MV-4-11 (cell line): ENCODE measurements at regions not wholly inside any gene's neighbourhood (a gene's known extent, or its start where the extent isn't known, plus 50 kb on each side); places are given as distances from the start of the nearest gene placed in this dataset.
"Not testable (repeated sequence)": the region's sequence is repeated elsewhere in the genome, so short reads cannot be mapped to it uniquely, and the experiment has no call there.

Experiments
- DNase-seq: peaks from one replicate; lab custom pipeline; 2025; lab: John Stamatoyannopoulos, UW

DNA sequence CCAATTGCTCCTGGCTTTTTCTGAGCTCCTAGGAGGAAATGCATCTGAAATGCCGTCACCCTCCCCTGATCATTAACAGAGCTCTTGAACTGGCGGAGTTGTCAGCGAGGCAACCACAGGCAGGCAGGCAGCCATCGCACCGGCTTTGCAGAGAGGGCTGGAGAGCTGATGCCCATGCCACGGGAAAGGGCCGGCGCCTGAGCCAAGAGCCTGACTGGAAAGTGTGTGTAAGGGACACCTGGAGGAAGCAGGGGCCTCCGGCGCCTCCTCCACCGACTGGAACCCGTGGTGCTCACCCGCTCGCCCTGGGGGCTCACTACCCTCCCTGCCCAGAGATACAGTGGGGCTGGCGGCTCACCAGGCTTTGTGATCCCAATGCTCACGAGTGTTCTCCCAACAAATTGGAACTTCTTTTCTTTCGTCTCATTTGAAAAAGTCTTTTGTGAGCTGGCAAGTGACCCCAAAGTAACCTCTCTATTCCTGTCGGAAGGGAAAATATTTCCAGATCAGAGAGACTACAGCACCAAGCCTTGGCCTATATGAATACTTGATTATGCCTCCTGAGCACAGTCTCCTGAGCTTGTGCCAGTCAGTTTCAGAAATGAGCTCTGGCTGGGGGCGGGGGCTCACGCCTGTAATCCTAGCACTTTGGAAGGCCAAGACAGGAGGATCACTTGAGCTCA is 97.7 kb upstream of the SLC25A33 start:
- DNase-seq: no peak

DNA sequence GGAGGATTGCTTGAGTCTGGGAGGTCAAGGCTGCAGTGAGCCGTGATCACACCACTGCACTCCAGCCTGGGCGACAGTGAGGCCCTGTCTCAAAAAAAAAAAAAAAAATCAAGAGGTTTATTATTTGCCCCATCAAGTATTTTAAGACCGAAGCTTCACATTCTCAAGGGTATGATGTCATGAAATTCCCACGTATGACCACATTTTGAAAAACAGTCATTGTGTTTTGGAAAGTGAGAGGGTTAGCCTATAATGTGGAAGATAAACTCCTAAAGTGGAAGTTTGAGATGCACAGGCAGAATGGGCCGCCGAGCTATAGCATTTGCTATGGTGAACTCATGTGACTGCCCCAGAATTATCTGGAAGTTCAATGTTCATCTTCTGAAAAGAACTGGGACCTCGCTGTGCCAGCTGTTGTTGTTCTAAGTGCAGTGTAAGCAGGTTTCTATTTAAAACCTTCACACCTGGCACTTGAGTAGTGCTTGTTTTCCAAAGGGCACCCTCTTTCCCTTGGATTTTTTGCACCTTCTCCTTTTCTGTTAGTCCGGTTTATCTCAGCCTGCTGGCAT is 96.9 kb upstream of the SLC25A33 start:
- DNase-seq: no peak

DNA sequence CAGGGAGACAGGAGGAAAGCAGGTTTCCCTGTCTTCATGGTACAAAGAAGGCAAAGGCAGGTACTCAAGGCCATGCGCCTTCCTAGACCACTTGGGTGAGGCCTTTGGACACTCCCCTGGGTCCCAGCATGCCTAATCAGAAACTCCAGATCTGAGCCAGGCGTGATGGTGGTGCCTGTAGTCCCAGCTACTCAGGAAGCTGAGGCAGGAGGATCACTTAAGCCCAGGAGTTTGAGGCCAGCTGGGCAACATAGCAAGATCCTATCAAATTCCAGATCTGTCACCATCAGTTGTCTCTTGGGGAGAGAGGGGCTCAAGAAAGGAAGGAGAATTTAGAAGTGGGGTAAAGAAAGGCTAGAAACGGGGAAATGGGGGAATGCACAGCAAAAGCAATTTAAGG is 96.3 kb upstream of the SLC25A33 start:
- no peak for DNase-seq

DNA sequence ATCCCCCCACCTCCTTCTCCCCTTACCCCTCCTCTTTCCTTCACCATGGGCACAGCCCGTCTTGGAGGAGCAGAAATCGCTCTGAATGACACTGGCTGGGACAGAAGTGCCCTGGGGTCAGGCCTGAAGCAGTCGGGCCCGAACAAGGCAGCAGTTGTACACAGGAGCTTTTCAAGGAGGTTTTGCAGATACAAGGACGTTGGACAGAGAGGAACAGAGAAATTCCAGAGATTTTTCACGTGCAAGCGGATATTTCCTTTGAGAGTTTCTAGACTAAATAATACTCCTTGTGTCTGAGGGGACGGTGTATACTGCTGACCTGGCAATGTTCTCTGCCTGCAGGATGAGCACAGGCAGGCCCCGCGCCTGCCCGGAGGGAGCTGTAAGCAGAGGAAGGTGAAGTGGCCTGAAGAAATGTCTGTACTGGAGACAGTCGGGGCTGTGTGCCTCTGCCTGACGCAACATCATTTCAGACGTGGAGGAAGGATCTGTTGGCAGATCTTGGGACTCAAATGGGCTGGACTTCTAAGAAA is 95.3 kb upstream of the SLC25A33 start:
- no peak for DNase-seq

DNA sequence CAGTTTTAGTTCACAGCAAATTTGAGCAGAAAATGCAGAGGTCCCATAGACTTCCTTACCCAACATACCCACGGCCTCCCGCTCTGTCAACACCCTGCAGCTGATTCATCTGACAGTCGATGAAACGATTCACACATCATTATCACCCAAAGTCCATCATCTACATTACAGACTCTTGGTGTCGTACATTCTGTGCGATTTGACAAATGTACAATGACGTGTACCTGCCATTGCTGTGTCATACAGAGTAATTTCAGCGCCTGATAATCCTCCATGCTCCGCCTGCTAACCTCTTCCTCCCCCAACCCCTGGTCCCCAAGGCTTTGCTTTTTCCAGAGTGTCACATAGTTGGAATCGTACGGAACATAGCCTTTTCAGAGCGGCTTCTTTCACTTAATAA is 94.7 kb upstream of the SLC25A33 start:
- no peak for DNase-seq

DNA sequence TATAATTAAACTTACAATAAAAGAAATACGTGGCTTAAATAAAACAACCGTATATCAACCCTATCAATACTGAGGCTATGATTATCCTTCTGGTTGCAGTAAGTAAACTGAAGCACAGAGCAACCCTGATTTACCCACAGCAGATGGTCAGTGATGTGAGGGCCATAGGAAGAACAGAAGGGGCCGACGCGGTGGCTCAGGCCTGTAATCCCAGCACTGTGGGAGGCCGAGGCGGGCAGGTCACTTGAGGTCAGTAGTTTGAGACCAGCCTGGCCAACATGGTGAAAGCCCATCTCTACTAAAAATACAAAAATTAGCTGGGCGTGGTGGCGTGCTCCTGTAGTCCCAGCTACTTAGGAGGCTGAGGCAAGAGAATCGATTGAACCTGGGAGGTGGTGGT is 94.2 kb upstream of the SLC25A33 start:
- not testable (repeated sequence) for DNase-seq

DNA sequence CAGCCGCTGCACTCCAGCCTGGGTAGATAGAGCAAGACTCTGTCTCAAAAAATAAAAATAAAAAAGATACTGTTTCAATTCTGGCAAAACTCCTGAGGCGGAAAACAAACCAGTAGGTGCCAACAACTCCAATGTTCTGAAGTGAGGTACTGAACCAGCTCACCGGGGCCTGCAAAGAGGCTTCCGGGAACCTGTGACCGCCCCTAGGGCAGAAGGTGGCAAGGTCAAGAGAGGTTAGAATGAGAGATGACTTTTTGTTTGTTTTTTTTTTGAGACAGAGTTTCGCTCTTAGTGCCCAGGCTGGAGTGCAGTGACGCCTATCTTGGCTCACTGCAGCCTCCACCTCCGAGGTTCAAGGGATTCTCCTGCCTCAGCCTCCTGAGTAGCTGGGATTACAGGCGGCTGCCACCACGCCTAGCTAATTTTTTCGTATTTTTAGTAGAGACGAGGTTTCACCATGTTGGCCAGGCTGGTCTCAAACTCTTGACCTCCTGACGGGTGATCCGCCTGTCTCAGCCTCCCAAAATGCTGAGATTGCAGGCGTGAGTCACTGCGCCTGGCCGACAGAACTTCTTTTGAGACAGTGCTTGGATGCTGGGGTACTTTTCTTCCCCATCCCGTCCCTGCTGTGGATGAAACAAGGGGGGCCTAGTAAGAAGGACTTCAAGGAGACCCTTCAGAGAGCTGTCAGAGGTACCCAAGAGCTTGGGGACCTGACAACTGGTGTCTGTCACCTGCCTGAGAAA is 91.9 kb upstream of the SLC25A33 start:
- no peak for DNase-seq

DNA sequence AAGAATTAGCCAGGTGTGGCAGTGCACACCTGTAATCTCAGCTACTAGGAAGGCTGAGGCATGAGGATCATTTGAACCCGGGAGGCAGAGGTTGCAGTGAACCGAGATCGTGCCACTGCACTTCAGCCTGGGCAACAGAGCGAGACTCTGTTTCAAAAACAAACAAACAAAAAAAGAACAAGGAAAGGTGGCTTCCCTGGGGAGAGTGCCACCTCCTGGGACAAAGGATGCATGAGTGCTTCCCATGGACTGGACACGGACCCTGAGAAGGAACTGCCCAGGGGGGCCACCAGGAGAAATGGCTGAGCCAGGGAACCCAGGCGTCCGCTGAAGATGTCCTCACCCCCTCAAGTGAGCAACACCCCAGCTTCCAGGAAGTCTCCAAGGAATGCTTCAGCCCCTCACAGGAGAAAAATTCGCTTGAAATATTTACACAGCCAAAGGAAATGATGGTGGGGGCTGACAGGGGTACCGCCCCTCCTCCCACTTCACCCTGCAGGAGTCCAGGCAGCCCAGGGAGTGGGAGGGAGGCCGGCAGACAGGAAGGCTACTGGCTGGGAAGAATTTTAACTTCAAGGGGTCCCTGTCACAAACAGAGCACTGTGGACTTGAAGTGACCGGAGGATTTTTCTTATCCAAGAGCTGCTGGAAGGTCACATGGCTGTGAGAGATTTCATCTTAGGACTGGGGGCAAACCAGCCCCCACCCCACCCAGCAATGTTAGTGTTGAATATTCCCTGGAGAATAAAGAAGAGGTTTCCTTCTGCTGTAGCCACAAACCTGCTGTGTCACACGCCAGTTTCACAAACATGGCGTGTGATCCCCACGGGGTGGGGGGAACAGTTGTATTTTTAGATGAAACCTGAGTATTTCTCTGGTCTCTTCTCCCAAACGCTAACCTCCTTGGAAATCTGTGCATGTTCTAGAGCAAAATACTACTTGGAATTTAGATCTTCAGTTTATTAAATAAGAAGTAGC is 90.8 kb upstream of the SLC25A33 start:
- DNase-seq: no peak

DNA sequence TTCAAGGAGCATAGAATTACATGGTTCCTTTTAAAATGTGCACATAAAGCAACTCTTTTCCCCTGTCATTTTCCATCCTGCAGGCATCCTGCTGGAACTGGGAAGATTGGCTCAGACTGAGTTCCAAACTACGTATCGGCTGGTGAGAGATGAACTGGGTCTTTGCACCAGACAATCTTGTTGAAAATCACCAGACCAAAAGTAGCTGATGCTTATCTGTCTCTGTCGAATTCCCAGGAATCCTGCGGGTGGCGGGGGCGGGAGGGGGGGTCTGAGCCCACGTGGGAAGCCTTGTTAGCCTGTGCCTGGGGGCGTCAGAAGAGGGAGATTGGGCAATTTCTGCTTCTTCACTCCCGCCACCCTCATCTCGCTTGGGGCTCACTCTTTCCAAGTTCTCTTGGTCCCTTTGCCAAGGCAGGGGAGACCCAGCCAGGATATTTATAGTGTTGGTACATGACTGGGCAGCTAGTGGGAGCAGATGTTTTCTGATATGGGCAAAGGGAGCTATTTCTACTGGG is 90.1 kb upstream of the SLC25A33 start:
- no peak for DNase-seq

DNA sequence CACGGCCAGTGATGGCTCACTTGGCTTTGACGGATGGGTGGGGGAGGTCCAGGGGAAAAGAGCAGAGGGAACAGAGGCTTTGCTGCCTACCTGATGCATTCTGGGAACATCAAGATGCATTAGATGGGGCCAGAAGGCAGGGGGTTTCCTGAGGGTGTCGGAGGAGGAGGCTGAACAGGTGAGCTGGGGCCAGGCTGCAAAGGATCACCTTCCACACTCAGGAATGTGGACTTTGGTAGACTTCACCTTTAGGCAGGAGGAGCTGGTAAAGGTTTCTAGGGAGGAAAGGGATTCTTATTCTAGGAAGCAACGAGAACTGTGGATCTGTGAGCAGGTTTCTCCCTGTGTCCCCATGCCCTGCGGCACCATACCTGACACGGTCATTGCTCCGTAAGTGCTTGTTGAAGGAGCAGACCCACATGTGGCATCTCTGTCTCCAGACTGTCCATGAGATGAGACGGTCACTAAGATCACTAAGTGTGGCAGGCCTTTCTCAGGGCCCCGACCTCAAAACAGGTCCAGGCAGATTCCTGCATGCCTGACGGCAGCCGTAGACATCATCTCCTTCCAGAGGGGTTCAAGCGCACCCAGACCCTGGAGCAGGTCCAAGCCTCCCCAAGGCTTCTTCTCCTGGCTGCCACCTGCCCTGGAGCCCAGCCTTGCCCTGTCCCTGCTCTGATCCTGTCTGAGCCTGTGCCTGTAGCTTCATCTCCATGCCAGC is 89.1 kb upstream of the SLC25A33 start:
- DNase-seq: no peak

DNA sequence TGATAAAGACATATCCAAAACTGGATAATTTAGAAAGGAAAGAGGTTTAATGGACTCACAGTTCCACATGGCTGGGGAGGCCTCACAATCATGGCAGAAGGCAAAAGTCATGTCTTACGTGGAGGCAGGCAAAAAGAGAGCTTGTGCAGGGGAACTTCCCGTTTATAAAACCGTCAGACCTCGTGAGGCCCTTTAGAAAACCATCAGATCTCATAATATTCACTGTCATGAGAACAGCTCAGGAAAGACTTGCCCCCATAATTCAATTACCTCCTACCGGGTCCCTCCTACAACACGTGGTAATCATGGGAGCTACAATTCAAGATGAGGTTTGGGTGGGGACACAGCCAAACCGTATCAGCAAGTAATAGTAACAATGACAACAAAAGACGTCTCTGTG is 88.2 kb upstream of the SLC25A33 start:
- DNase-seq: no peak

DNA sequence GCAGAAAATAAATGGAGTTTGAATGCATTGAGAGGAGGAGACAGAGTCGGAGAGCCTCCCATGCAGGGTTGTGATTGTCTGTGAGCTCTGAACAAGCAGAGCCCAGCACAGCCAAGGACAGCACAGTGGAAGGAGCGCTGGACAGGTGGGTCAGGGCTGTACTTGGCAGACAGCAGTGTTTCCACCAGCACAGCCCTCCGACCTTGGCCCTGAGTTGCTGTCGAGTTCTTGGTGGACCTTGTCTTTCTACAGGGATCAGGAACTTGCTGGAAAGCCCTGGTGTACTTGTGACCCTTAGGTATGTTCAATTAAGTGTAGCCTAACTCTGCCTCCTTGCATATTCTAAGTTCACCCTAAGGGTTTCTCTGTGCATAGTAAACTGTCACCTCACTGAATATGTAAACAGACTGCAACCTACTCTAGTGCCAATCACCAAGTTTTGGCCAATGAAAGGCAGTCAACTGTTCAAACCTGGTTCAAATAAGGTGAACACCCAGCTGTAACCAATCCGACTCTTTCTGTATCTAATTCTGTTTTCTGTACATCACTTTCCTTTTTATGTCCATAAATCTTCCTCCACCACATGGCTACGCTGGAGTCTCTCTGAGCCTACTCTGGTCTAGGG is 86.6 kb upstream of the SLC25A33 start:
- DNase-seq: no peak

DNA sequence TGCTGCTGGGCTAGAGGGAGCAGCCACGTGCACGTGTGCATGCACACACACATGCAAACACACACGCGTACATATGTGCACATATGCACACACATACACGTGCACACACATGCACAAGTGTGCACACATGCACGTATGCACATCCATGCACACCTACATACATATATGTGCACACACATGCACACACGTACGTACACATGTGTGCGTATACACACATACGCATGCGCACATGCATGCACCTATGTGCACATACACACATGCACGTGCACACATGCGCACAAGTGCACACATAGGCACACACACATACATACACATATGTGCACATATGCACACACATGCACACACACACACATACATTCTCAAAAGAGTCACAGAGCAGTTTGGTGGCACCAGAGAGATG is 85.9 kb upstream of the SLC25A33 start:
- DNase-seq: no peak

DNA sequence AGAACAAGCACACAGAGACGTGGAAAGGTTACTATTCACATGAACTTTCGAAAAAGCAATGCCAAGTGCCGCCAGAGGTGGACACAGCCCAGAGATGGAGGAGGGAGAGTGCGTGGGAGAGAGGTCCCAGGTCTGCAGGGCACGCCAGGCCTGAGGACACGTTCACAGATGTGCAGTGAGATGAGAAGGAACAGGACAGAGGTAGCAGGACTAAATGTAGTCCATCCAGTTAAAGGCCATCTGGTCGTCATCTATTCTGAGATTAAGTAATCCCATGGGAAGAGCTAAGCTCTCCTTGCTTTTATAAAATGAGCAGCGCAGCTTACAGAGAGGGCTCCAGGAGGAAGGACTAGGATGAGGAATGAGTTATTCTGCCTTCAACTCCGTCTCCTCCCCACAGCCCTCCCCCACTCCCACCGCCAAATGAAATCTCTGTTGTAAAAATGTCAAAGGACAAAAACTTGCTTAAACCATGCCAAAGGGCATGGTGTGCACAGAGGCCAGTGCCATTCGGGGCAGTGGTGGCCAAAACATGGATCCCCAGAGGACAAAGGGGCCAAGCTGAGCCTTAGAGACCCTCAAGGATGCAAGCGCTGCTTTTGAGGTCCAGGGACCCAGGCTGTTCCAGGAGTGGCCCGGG is 85.4 kb upstream of the SLC25A33 start:
- DNase-seq: no peak

DNA sequence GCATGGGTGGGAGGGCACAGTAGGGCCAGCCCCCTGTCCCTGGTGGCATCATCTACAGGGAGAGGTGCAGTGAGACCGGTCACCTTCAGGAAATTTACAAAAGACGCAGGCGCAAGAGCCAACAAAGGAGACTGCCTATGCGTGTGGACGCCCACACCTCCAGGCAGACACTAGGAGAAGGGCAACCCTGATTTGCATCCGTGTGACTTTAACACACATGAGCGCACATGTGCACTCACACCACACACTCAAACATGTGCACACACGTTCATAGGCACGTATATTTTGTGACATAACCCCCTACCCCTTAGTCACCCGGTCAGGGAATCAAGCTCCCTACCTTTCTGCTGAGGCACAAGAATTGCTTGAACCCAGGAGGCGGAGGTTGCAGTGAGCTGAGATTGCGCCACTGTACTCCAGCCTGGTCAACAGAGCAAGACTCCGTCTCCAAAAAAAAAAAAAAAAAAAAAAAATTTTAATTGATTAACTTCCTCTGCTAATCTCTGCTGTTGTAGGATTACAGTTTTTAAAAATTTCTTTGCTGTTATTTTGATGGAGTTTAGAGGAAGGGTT is 84.7 kb upstream of the SLC25A33 start:
- DNase-seq: no peak

DNA sequence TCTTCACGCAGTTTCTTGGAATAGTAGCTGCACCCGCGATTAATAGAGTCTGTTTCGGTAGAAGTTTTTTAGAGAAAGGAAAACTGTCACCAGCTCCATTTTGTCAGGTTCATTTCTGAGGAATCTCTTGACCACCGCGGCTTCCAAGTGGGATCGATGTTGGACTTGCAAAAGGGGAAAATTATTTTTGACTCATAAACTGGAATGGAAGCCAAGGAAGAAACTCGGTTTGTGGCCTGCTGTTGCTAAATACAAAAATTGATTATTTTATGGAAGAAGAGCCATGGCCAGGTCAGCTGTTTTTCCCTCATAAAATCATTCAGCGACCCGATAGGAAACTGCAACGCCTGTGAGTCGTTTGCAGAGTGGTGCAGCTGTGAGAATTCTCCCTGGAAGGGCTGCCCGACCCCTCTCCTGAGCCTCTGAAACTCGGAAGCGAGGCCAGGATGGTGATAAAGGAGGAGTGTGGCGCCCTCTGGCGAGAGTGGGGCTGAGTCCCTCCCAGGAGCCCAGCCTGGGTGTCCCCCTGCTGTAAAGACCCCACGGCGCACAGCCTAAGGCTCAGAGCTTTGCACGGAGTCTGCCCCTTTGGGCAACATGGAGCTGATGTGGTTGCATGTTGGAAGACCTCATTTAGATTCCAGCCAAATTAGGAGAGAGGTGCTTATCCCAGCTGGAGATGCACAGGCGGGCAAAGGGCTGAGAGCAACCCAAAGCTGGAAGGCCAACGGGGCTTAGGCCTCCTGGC is 83.6 kb upstream of the SLC25A33 start:
- DNase-seq: peak; percentile 21

DNA sequence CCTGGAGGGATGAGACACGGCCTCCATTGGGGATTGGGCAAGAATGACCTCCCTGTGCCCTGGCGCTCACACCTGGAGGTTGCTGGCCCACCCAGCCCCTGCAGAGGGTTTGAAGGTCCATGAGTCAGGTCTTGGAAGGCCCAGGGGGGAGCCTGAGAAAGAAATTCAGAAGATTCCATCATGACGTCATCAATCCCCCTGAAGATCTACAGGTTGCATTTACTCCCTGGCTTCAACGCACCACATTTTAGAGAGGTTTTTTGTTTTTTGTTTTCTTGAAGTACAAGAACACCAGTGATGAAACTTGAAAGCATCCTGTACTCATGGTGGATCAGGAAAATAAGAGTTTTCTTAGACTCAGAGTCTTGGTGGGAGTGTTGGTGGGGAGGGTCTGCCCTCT is 82.4 kb upstream of the SLC25A33 start:
- no peak for DNase-seq

DNA sequence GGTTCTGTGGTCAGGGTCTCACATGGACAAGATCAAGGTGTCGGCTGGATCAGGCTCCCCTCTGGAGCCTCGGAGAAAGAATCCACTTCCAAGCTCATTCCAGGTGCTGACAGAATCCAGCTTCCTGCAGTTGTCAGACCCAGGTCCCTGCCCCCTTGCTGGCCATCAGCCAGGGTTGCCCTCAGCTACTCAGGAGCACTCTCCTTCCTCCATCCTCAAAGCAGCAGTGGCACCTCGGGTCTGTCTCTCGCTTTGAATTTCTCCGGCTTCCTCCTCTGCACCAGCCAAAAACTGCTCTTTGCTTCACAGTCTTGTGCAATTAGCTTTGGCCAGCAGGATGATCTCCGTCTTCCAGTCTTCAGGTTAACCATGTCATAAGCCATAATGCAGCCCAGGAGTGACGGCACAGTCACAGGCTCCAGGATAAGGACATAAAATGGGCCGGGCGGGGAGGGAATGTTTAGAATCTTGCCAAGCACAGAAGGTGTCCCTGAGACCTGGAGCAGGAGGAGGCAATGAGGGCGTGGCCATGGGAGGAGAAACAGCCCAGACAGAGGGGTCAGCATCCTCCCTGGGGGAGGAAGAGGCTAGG is 79.4 kb upstream of the SLC25A33 start:
- no peak for DNase-seq

DNA sequence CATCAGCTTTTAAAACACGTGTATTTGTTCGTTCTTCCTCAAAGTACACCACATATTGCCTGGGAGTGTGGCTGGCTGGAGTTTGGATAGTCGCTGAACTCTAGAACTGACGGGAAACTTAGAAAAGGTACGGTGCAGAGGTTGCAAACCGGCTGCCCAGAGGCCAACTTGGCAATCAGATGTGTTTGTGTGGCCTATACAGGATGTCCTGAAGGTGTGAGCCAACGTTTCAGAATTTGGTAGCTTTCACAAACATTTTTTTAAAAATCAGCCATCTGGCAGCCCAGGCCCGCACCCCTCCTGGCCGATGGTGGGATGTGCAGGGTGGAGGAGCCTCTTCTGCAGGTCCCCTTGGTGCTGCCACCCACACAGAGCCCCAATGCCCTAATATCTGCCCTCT is 73.6 kb upstream of the SLC25A33 start:
- DNase-seq: no peak
